ENCODE measurements at regions not wholly inside any gene's neighbourhood (a gene's known extent, or its start where the extent isn't known, plus 50 kb on each side); places are given as distances from the start of the nearest gene placed in this dataset.

DNA sequence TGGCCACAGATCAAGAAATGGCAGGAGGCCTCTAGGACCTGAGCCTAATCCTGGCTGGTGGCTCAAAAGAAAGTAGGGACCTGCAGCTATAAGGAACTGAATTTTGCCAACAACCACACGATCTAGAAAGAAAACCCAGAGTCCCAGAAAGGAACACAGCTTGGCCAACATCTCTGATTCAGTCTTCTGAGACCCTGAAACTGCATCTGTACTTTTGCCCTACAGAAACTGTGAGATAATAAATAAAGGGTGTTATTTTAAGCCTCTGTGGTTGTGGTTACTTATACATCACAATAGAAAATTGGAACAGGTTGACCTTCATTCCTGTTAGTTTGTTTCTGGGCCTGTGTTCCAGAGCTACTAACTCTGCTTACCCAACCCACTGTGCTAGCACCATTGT is 356.8 kb upstream of the ST6GAL2 start:
- Histone ChIP-seq H3K79me2 (ENCODE audit: control insufficient read depth, insufficient read depth, low read length) (no peaks in the 10 kb centered on the region), H3K36me3 (replicated peaks in 1 of 2; ENCODE audit: control extremely low read depth in 1 of 2, control insufficient read depth in 1 of 2, extremely low read depth in 1 of 2, insufficient read depth in 2 of 2, low read length in 1 of 2) (no peaks in the 10 kb centered on the region), H3K4me2 (replicated peaks; ENCODE audit: low read depth, low read length, poor library complexity, severe bottlenecking) (no peak overlapping the region), H4K20me1 (ENCODE audit: control insufficient read depth, insufficient read depth, low read length, poor library complexity, severe bottlenecking) (no peaks in the 10 kb centered on the region), H3K4me3 (ENCODE audit: control extremely low read depth in 1 of 5, extremely low read depth in 1 of 5, insufficient read depth in 1 of 5, low read depth in 2 of 5, low read length in 4 of 5) (no peak overlapping the region), H3K27ac (ENCODE audit: low read length in 2 of 2) (no peak overlapping the region), H3K27me3 (replicated peaks in 1 of 4; ENCODE audit: control extremely low read depth in 1 of 4, control insufficient read depth in 3 of 4, insufficient read depth in 4 of 4, low read length in 3 of 4) (no peaks in the 10 kb centered on the region), H3K9ac (ENCODE audit: low read length) (no peak overlapping the region), H2AFZ (ENCODE audit: insufficient read depth, low read depth, low read length, poor library complexity, severe bottlenecking) (no peak overlapping the region), H3K4me1 (ENCODE audit: control insufficient read depth in 2 of 2, insufficient read depth in 2 of 2, low read length in 2 of 2) (no peaks in the 10 kb centered on the region), H3K9me3 (ENCODE audit: control extremely low read depth in 1 of 3, control insufficient read depth in 2 of 3, insufficient read depth in 1 of 3, low read length in 2 of 3) (no peaks in the 10 kb centered on the region)
- TF ChIP-seq, protein P1, sequence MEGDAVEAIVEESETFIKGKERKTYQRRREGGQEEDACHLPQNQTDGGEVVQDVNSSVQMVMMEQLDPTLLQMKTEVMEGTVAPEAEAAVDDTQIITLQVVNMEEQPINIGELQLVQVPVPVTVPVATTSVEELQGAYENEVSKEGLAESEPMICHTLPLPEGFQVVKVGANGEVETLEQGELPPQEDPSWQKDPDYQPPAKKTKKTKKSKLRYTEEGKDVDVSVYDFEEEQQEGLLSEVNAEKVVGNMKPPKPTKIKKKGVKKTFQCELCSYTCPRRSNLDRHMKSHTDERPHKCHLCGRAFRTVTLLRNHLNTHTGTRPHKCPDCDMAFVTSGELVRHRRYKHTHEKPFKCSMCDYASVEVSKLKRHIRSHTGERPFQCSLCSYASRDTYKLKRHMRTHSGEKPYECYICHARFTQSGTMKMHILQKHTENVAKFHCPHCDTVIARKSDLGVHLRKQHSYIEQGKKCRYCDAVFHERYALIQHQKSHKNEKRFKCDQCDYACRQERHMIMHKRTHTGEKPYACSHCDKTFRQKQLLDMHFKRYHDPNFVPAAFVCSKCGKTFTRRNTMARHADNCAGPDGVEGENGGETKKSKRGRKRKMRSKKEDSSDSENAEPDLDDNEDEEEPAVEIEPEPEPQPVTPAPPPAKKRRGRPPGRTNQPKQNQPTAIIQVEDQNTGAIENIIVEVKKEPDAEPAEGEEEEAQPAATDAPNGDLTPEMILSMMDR (IDR thresholded peaks at IDR 0.05): no peak
- no peak for TF ChIP-seq EZH2 (IDR thresholded peaks at IDR 0.05; ENCODE audit: borderline replicate concordance, insufficient read depth, low read depth, low read length, poor library complexity, severe bottlenecking)
- ChIA-PET POLR2A (no interaction called here), CTCF (no interaction called here)
- no peaks in the 10 kb centered on the region for H3K27me3 Mint-ChIP-seq
- H3K4me3 Mint-ChIP-seq: no peak overlapping the region
- WGBS (ENCODE audit: insufficient coverage): 57% methylated on average over 1 of the region's 1 CpG
- H3K4me1 Mint-ChIP-seq: no peaks in the 10 kb centered on the region
- DNase-seq: no peak
- intact Hi-C loops (cut with micrococcal nuclease): no loop called here
- H3K27ac Mint-ChIP-seq: no peak overlapping the region
- H3K9me3 Mint-ChIP-seq (ENCODE audit: insufficient read depth): peaks cover 8% of the 10 kb centered on the region
- no peak for ATAC-seq (ENCODE audit: low read depth)

DNA sequence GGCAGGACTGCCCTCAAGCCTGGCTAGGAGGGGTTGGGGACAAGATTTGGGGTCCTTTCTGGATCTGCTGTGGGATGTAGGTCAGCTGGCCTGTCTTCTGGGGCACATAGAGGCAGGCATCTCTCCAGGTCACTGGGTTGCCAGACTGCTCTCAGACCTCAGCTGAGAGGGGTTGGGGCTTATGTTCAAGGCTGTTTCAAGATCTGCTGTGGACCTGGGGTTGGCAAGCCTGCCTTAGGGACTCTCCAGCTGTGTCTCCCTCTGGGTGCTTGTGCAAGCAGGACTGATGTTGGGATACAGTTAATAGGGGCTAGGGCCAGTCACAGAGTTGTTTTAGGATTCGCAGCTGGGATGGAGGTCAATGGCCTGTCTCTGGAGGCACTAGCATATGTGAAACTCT is 363.0 kb upstream of the ST6GAL2 start:
- WGBS (ENCODE audit: insufficient coverage): 85% methylated on average over 1 of the region's 1 CpG
- DNase-seq: no peak
- POLR2A ChIA-PET: no interaction called here
- CTCF ChIA-PET: no interaction called here
- H3K27ac Mint-ChIP-seq: no peak overlapping the region
- no peaks in the 10 kb centered on the region for H3K4me1 Mint-ChIP-seq
- Histone ChIP-seq H3K79me2 (ENCODE audit: control insufficient read depth, insufficient read depth, low read length) (no peaks in the 10 kb centered on the region), H3K27me3 (replicated peaks in 1 of 4; ENCODE audit: control extremely low read depth in 1 of 4, control insufficient read depth in 3 of 4, insufficient read depth in 4 of 4, low read length in 3 of 4) (no peaks in the 10 kb centered on the region), H3K4me1 (ENCODE audit: control insufficient read depth in 2 of 2, insufficient read depth in 2 of 2, low read length in 2 of 2) (no peaks in the 10 kb centered on the region), H3K9ac (ENCODE audit: low read length) (no peak overlapping the region), H4K20me1 (ENCODE audit: control insufficient read depth, insufficient read depth, low read length, poor library complexity, severe bottlenecking) (no peaks in the 10 kb centered on the region), H3K4me3 (ENCODE audit: control extremely low read depth in 1 of 5, extremely low read depth in 1 of 5, insufficient read depth in 1 of 5, low read depth in 2 of 5, low read length in 4 of 5) (no peak overlapping the region), H3K4me2 (replicated peaks; ENCODE audit: low read depth, low read length, poor library complexity, severe bottlenecking) (no peak overlapping the region), H3K27ac (ENCODE audit: low read length in 2 of 2) (no peak overlapping the region), H3K9me3 (ENCODE audit: control extremely low read depth in 1 of 3, control insufficient read depth in 2 of 3, insufficient read depth in 1 of 3, low read length in 2 of 3) (peaks cover 0 to 6% (median 0%) of the 10 kb centered on the region in 3 donors), H3K36me3 (replicated peaks in 1 of 2; ENCODE audit: control extremely low read depth in 1 of 2, control insufficient read depth in 1 of 2, extremely low read depth in 1 of 2, insufficient read depth in 2 of 2, low read length in 1 of 2) (no peaks in the 10 kb centered on the region), H2AFZ (ENCODE audit: insufficient read depth, low read depth, low read length, poor library complexity, severe bottlenecking) (no peak overlapping the region)
- H3K4me3 Mint-ChIP-seq: no peak overlapping the region
- ATAC-seq (ENCODE audit: low read depth): no peak
- no peaks in the 10 kb centered on the region for H3K27me3 Mint-ChIP-seq
- intact Hi-C loops (cut with micrococcal nuclease): no loop called here
- TF ChIP-seq, protein P1 (IDR thresholded peaks at IDR 0.05): no peak
- no peak for TF ChIP-seq EZH2 (IDR thresholded peaks at IDR 0.05; ENCODE audit: borderline replicate concordance, insufficient read depth, low read depth, low read length, poor library complexity, severe bottlenecking)
- H3K9me3 Mint-ChIP-seq (ENCODE audit: insufficient read depth): peaks cover 8% of the 10 kb centered on the region

Measured in B cell (primary cell).